BLaER1 treated with 17β-estradiol and CSF1 and Interleukin-3, amounts not matched to agents 10 nM and 100 nM (cell line): ENCODE measurements at regions not wholly inside any gene's neighbourhood (a gene's known extent, or its start where the extent isn't known, plus 50 kb on each side); places are given as distances from the start of the nearest gene placed in this dataset.
"Not testable (repeated sequence)": the region's sequence is repeated elsewhere in the genome, so short reads cannot be mapped to it uniquely, and the experiment has no call there.

Experiments used
- H3K27ac ChIP-seq, 11 experiments: shearing (Covaris generic); formaldehyde crosslinking; 2 replicates each; pipeline ENCODE4 v1.8.1; 2022
- H3K27me3 ChIP-seq, 11 experiments: shearing (Covaris generic); formaldehyde crosslinking; 2 replicates each; pipeline ENCODE4 v1.8.1; 2022
- H3K36me3 ChIP-seq, 11 experiments: shearing (Covaris generic); formaldehyde crosslinking; 2 replicates each; pipeline ENCODE4 v1.8.1; 2022
- H3K4me1 ChIP-seq, 10 experiments: shearing (Covaris generic); formaldehyde crosslinking; 2 replicates each; pipeline ENCODE4 v1.8.1; 2022
- H3K4me2 ChIP-seq, 11 experiments: shearing (Covaris generic); formaldehyde crosslinking; 2 replicates each; pipeline ENCODE4 v1.8.1; 2022
- H3K4me3 ChIP-seq, 10 experiments: shearing (Covaris generic); formaldehyde crosslinking; 2 replicates each; pipeline ENCODE4 v1.8.1; 2022
- H3K9ac ChIP-seq, 11 experiments: shearing (Covaris generic); formaldehyde crosslinking; 2 replicates each; pipeline ENCODE4 v1.8.1; 2022
- H3K9me3 ChIP-seq, 11 experiments: shearing (Covaris generic); formaldehyde crosslinking; replicated peaks in 1 of 11; 2 replicates each; pipeline ENCODE4 v1.8.1; 2022
- H4K20me1 ChIP-seq, 11 experiments: shearing (Covaris generic); formaldehyde crosslinking; 2 replicates each; pipeline ENCODE4 v1.8.1; 2022
- Cebpa-rat ChIP-seq, 11 experiments: shearing (Covaris generic); IDR thresholded peaks; 2 replicates each; pipeline ENCODE4 v1.8.1; 2022

GRCh38 chr5:166618526-166618925, 1672.9 kb upstream of the WWC1 start:
- no peak overlapping the region for H3K9ac ChIP-seq
- TF ChIP-seq Cebpa-rat (IDR thresholded peaks at IDR 0.05) = no peak
- no peaks in the 10 kb centered on the region for H3K36me3 ChIP-seq
- H3K27me3 ChIP-seq = no peaks in the 10 kb centered on the region
- no peaks in the 10 kb centered on the region for H3K4me1 ChIP-seq
- H3K9me3 ChIP-seq = no peaks in the 10 kb centered on the region
- no peak overlapping the region for H3K4me2 ChIP-seq
- H3K27ac ChIP-seq = no peak overlapping the region
- H4K20me1 ChIP-seq = no peaks in the 10 kb centered on the region
- no peak overlapping the region for H3K4me3 ChIP-seq

- Histone ChIP-seq H3K4me2 (no peak overlapping the region), H3K4me1 (no peaks in the 10 kb centered on the region), H3K27me3 (no peaks in the 10 kb centered on the region), H3K27ac (no peak overlapping the region), H3K36me3 (no peaks in the 10 kb centered on the region), H3K9ac (no peak overlapping the region), H4K20me1 (no peaks in the 10 kb centered on the region), H3K4me3 (no peak overlapping the region), H3K9me3 (no peaks in the 10 kb centered on the region)
- no peak for TF ChIP-seq Cebpa-rat (IDR thresholded peaks at IDR 0.05)
These were observed 1666.9 kb upstream of the WWC1 start for GRCh38 chr5:166624573-166624972.

GRCh38 chr5:166625210-166625865, 1666.1 kb upstream of the WWC1 start:
- H3K4me2 ChIP-seq = no peak overlapping the region
- H3K36me3 ChIP-seq = no peaks in the 10 kb centered on the region
- H3K9me3 ChIP-seq = no peaks in the 10 kb centered on the region
- no peak for TF ChIP-seq Cebpa-rat (IDR thresholded peaks at IDR 0.05)
- no peaks in the 10 kb centered on the region for H3K27me3 ChIP-seq
- no peaks in the 10 kb centered on the region for H3K4me1 ChIP-seq
- H4K20me1 ChIP-seq = no peaks in the 10 kb centered on the region
- no peak overlapping the region for H3K4me3 ChIP-seq
- no peak overlapping the region for H3K27ac ChIP-seq
- H3K9ac ChIP-seq = no peak overlapping the region

GRCh38 chr5:166637295-166637694, 1654.2 kb upstream of the WWC1 start:
- Histone ChIP-seq H3K4me2 (no peak overlapping the region), H3K9ac (no peak overlapping the region), H3K9me3 (no peaks in the 10 kb centered on the region), H3K4me3 (no peak overlapping the region), H4K20me1 (no peaks in the 10 kb centered on the region), H3K36me3 (no peaks in the 10 kb centered on the region), H3K27ac (no peak overlapping the region), H3K27me3 (no peaks in the 10 kb centered on the region), H3K4me1 (no peaks in the 10 kb centered on the region)
- no peak for TF ChIP-seq Cebpa-rat (IDR thresholded peaks at IDR 0.05)

GRCh38 chr5:166639151-166639550, 1652.3 kb upstream of the WWC1 start:
- Histone ChIP-seq H3K4me1 (no peaks in the 10 kb centered on the region), H3K9ac (no peak overlapping the region), H3K27ac (no peak overlapping the region), H3K4me2 (no peak overlapping the region), H4K20me1 (no peaks in the 10 kb centered on the region), H3K9me3 (no peaks in the 10 kb centered on the region), H3K27me3 (no peaks in the 10 kb centered on the region), H3K36me3 (no peaks in the 10 kb centered on the region), H3K4me3 (no peak overlapping the region)
- TF ChIP-seq Cebpa-rat (IDR thresholded peaks at IDR 0.05) = no peak

- not testable (repeated sequence) for H4K20me1 ChIP-seq, H3K4me3 ChIP-seq, H3K9ac ChIP-seq, H3K4me1 ChIP-seq, H3K4me2 ChIP-seq, H3K27ac ChIP-seq, H3K27me3 ChIP-seq, H3K9me3 ChIP-seq, H3K36me3 ChIP-seq
These were observed 1651.3 kb upstream of the WWC1 start for GRCh38 chr5:166640136-166640535.

GRCh38 chr5:166648736-166649135, 1642.7 kb upstream of the WWC1 start:
- no peaks in the 10 kb centered on the region for H4K20me1 ChIP-seq
- H3K36me3 ChIP-seq = no peaks in the 10 kb centered on the region
- H3K9me3 ChIP-seq = peaks cover 0 to 6% (median 0%) of the 10 kb centered on the region in 11 experiments; a peak in 4 of 22 replicates
- H3K27ac ChIP-seq = no peak overlapping the region
- no peak overlapping the region for H3K9ac ChIP-seq
- no peak overlapping the region for H3K4me3 ChIP-seq
- no peaks in the 10 kb centered on the region for H3K4me1 ChIP-seq
- no peaks in the 10 kb centered on the region for H3K27me3 ChIP-seq
- TF ChIP-seq Cebpa-rat (IDR thresholded peaks at IDR 0.05) = no peak
- no peak overlapping the region for H3K4me2 ChIP-seq

- no peak for TF ChIP-seq Cebpa-rat (IDR thresholded peaks at IDR 0.05)
- Histone ChIP-seq H4K20me1 (no peaks in the 10 kb centered on the region), H3K4me2 (no peak overlapping the region), H3K9ac (no peak overlapping the region), H3K27me3 (no peaks in the 10 kb centered on the region), H3K36me3 (no peaks in the 10 kb centered on the region), H3K4me3 (no peak overlapping the region), H3K4me1 (no peaks in the 10 kb centered on the region), H3K9me3 (peaks cover 0 to 10% (median 0%) of the 10 kb centered on the region in 11 experiments; a peak in 4 of 22 replicates), H3K27ac (no peak overlapping the region)
These were observed 1641.8 kb upstream of the WWC1 start for GRCh38 chr5:166649676-166650075.

- H3K9me3 ChIP-seq = peaks cover 0 to 14% (median 0%) of the 10 kb centered on the region in 11 experiments; a peak in 4 of 22 replicates
- H3K27ac ChIP-seq = no peak overlapping the region
- no peaks in the 10 kb centered on the region for H3K27me3 ChIP-seq
These were observed 1640.2 kb upstream of the WWC1 start for GRCh38 chr5:166651234-166651633.

GRCh38 chr5:166671811-166672210, 1619.6 kb upstream of the WWC1 start:
- Histone ChIP-seq H4K20me1 (no peaks in the 10 kb centered on the region), H3K9me3 (0 out of 22 replicates have a peak, but pooled peaks cover 0 to 4% (median 0%) of the 10 kb centered on the region in 11 experiments), H3K4me2 (no peak overlapping the region), H3K27ac (no peak overlapping the region), H3K9ac (no peak overlapping the region), H3K27me3 (no peaks in the 10 kb centered on the region), H3K4me3 (no peak overlapping the region), H3K4me1 (peaks cover 0 to 3% (median 0%) of the 10 kb centered on the region in 10 experiments; a peak in 3 of 20 replicates), H3K36me3 (no peaks in the 10 kb centered on the region)
- TF ChIP-seq Cebpa-rat (IDR thresholded peaks at IDR 0.05) = no peak

More at GRCh38 chr5:166651234-166651633, 1640.2 kb upstream of the WWC1 start:
- Histone ChIP-seq H3K4me1 (no peaks in the 10 kb centered on the region), H3K4me2 (no peak overlapping the region), H3K9ac (no peak overlapping the region), H3K4me3 (no peak overlapping the region), H3K36me3 (no peaks in the 10 kb centered on the region), H4K20me1 (no peaks in the 10 kb centered on the region)
- TF ChIP-seq Cebpa-rat (IDR thresholded peaks at IDR 0.05) = no peak
